HepG2 (cell line): ENCODE measurements at regions not wholly inside any gene's neighbourhood (a gene's known extent, or its start where the extent isn't known, plus 50 kb on each side); places are given as distances from the start of the nearest gene placed in this dataset.

Source experiments
- ATAC-seq: fragments of 200-7000 bp; cut with Tn5 transposase; 3 replicates; pipeline ENCODE4 v1.9.1; 2020; ENCODE audit warnings: mild to moderate bottlenecking, moderate library complexity
- BruUV-seq: library from RNA; stranded (reverse); fragments of 400-500 nt; replicated peaks from 2 replicates; lab custom pipeline; 2021; lab: Mats Ljungman, UMichigan
- CTCF ChIA-PET: fragments of 300-600 bp; formaldehyde crosslinking; extraction: SDS; loops from one replicate; lab custom pipeline; 2021; ENCODE audit warnings: low total read pairs, inconsistent platforms, low intra/inter-chr PET ratio; lab: Yijun Ruan, JAX
- POLR2A ChIA-PET: fragments of 350-600 bp; sonication (Branson Sonifier 250); formaldehyde crosslinking; loops from one replicate; lab custom pipeline; 2020; ENCODE audit warnings: antibody characterized with exemption, inconsistent platforms; lab: Yijun Ruan, JAX
- DNase-seq: peaks from one replicate; pipeline ENCODE4 v3.0.0-alpha.2; 2015; ENCODE audit warnings: low spot score
- FAIRE-seq: peaks from 3 replicates; lab custom pipeline; 2011; peaks lifted over from hg19 to GRCh38; lab: Jason Lieb, UNC
- H2AFZ ChIP-seq: one replicate; pipeline ENCODE4 v1.6.1; 2011; ENCODE audit warnings: low read length, inconsistent platforms
- H3K27ac ChIP-seq: fragments of 300-600 bp; 3 replicates; pipeline ENCODE4 v1.8.0; 2011; ENCODE audit warnings: mixed run types, mild to moderate bottlenecking, mixed read lengths, low read length, inconsistent platforms; ENCODE audit not compliant: insufficient read depth; ENCODE audit errors: extremely low read length
- H3K27me3 ChIP-seq, 2 experiments: fragments of 200-600 bp in 1 of 2; 2 replicates in 1 of 2; 3 replicates in 1 of 2; pipeline versions ENCODE4 v1.6.0 to v1.8.0; 2011; ENCODE audit warnings: low read length in 2 of 2, mild to moderate bottlenecking in 2 of 2, moderate library complexity in 2 of 2, inconsistent platforms in 1 of 2; ENCODE audit not compliant: insufficient read depth in 2 of 2, control insufficient read depth in 1 of 2
- H3K36me3 ChIP-seq, 2 experiments: fragments of 200-600 bp in 1 of 2; replicated peaks in 1 of 2; 2 replicates in 1 of 2; 3 replicates in 1 of 2; pipeline versions ENCODE4 v1.5.1 to v1.8.0; 2011; ENCODE audit warnings: low read length in 2 of 2, inconsistent platforms in 1 of 2; ENCODE audit not compliant: insufficient read depth in 2 of 2, control insufficient read depth in 1 of 2
- H3K4me1 ChIP-seq: 2 replicates; pipeline ENCODE4 v1.5.1; 2012; ENCODE audit warnings: low read length, inconsistent platforms; ENCODE audit not compliant: insufficient read depth
- H3K4me2 ChIP-seq: 2 replicates; pipeline ENCODE4 v1.6.0; 2011; ENCODE audit warnings: low read depth, low read length, inconsistent platforms
- H3K4me3 ChIP-seq, 3 experiments: fragments of 200-600 bp in 1 of 3; sonication (generic), shearing (Covaris generic) in 1 of 3; replicated peaks in 1 of 3; 2 replicates each; pipeline ENCODE4 v1.5.1; 2011 to 2016; ENCODE audit warnings: low read length in 3 of 3, inconsistent platforms in 2 of 3, low read depth in 2 of 3, mild to moderate bottlenecking in 2 of 3, control low read depth in 1 of 3, mixed read lengths in 1 of 3; ENCODE audit not compliant: insufficient read depth in 1 of 3
- H3K79me2 ChIP-seq: one replicate; pipeline ENCODE4 v1.6.1; 2011; ENCODE audit warnings: low read length, inconsistent platforms; ENCODE audit not compliant: insufficient read depth
- H3K9ac ChIP-seq: 2 replicates; pipeline ENCODE4 v1.6.0; 2011; ENCODE audit warnings: mild to moderate bottlenecking, low read depth, low read length, inconsistent platforms; ENCODE audit not compliant: insufficient read depth
- H3K9me3 ChIP-seq: 2 replicates; pipeline ENCODE4 v1.5.1; 2012; ENCODE audit warnings: mild to moderate bottlenecking, low read length
- H4K20me1 ChIP-seq: 2 replicates; pipeline ENCODE4 v1.6.0; 2011; ENCODE audit warnings: inconsistent platforms, mild to moderate bottlenecking, low read length, moderate library complexity; ENCODE audit not compliant: insufficient read depth
- DMTF1 ChIP-seq: sonication (generic); formaldehyde crosslinking; IDR thresholded peaks from 2 replicates; pipeline ENCODE4 v1.4.0; 2020; ENCODE audit warnings: mild to moderate bottlenecking, missing genetic modification reagents
- ERF ChIP-seq: IDR thresholded peaks from 2 replicates; pipeline ENCODE4 v1.6.1; 2018; ENCODE audit warnings: missing biosample characterization, missing genetic modification reagents
- FOXP1 ChIP-seq, 2 experiments: fragments of 450-650 bp in 1 of 2; IDR thresholded peaks; 2 replicates each; pipeline ENCODE4 v1.6.1; 2017 to 2018; ENCODE audit warnings: antibody characterized with exemption in 1 of 2
- KMT2B ChIP-seq: IDR thresholded peaks from 2 replicates; pipeline ENCODE4 v1.6.1; 2016; ENCODE audit warnings: missing genetic modification reagents, missing compliant biosample characterization
- MYNN ChIP-seq: sonication (generic); formaldehyde crosslinking; IDR thresholded peaks from 2 replicates; pipeline ENCODE4 v1.4.0; 2020; ENCODE audit warnings: mild to moderate bottlenecking, low read depth, missing genetic modification reagents
- NBN ChIP-seq: fragments of 450-650 bp; conservative IDR thresholded peaks from 2 replicates; pipeline ENCODE4 v1.6.1; 2017
- NCOA1 ChIP-seq: sonication (generic); formaldehyde crosslinking; IDR thresholded peaks from 2 replicates; pipeline ENCODE4 v1.9.0; 2021; ENCODE audit warnings: missing genetic modification reagents
- SKIL ChIP-seq: sonication (generic); formaldehyde crosslinking; IDR thresholded peaks from 2 replicates; pipeline ENCODE4 v1.8.0; 2022; ENCODE audit warnings: missing genetic modification reagents, mild to moderate bottlenecking, moderate library complexity, borderline replicate concordance
- TEAD3 ChIP-seq: optimal IDR thresholded peaks from 2 replicates; pipeline ENCODE3; 2016; ENCODE audit warnings: borderline replicate concordance
- THAP9 ChIP-seq: sonication (generic); formaldehyde crosslinking; IDR thresholded peaks from 2 replicates; pipeline ENCODE4; 2020; ENCODE audit warnings: missing genetic modification reagents, mild to moderate bottlenecking, borderline replicate concordance
- WGBS: methylation state at CpG from one replicate; pipeline ENCODE4 v1.1.6; 2017; ENCODE audit warnings: low lambda C conversion rate; 5-methylcytosine and 5-hydroxymethylcytosine counted together
- in situ Hi-C: cut with HindIII; loops from 2 replicates; pipeline ENCODE4 v1.10.0; 2017; ENCODE audit warnings: low pct_unique_long_range_greater_than_20kb; ENCODE audit not compliant: extremely low pct_ligation_motif_present
- intact Hi-C: fragments of 100-400 bp; cut with micrococcal nuclease; formaldehyde crosslinking; loops from one replicate; pipeline ENCODE4 v1.10.0; 2022; ENCODE audit not compliant: unreplicated experiment
- TF ChIP-seq, protein P1 (sequence below): sonication (generic); formaldehyde crosslinking; IDR thresholded peaks from 2 replicates; pipeline ENCODE4 v1.4.0; 2020; ENCODE audit warnings: missing genetic modification reagents

GRCh38 chr20:60884277-60884676 is 367.8 kb upstream of the CDH4 start (continued):
- no peak for TF ChIP-seq NCOA1 (CRISPR knock-in tag)

DNA sequence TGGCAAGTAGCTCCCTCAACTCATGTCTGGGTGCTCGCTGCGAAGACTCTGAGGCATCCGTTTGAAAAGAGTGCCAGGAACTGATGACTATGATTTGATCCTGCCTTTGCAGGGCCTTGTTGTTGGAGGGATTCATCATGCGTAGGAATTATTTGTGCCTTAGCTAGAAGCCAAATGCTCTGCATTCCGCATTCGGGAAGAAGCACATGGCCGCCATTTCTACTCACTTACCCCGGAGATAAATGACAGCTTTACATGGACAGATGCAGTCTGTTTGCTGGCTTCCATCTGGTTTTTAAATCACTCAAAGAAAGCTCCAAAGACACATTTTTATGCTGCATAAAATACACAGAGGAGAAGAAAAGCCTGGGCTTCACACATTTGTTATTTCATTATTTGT is 363.3 kb upstream of the CDH4 start:
- H3K9ac ChIP-seq: no peak overlapping the region
- H3K4me3 ChIP-seq: no peak overlapping the region
- no peak overlapping the region for H2AFZ ChIP-seq
- no peaks in the 10 kb centered on the region for H3K27me3 ChIP-seq
- whole genome bisulfite sequencing: 33% methylated on average over 8 of the region's 8 CpGs
- peaks cover 78% of the 10 kb centered on the region for H3K9me3 ChIP-seq
- CTCF ChIA-PET: no interaction called here
- no TSS peak for BruUV-seq
- POLR2A ChIA-PET: no interaction called here
- no peaks in the 10 kb centered on the region for H4K20me1 ChIP-seq
- H3K27ac ChIP-seq: no peak overlapping the region
- no peaks in the 10 kb centered on the region for H3K4me1 ChIP-seq
- intact Hi-C loops (no loop called here), in situ Hi-C loops (no loop called here)
- no peaks in the 10 kb centered on the region for H3K79me2 ChIP-seq
- no peak for FAIRE-seq
- DNase-seq: no peak
- ATAC-seq: no peak
- H3K36me3 ChIP-seq: no peaks in the 10 kb centered on the region
- H3K4me2 ChIP-seq: no peak overlapping the region
- TF ChIP-seq THAP9 (no peak), TEAD3 (CRISPR knock-in tag) (no peak), MYNN (CRISPR knock-in tag) (no peak), FOXP1 (IDR thresholded peaks at IDR 0.05) (no peak), FOXP1 (CRISPR knock-in tag; IDR thresholded peaks at IDR 0.05) (no peak), ERF (CRISPR knock-in tag) (no peak), DMTF1 (CRISPR knock-in tag) (no peak), NBN (no peak), KMT2B (CRISPR knock-in tag) (no peak), SKIL (CRISPR knock-in tag) (no peak)
- TF ChIP-seq, protein P1, sequence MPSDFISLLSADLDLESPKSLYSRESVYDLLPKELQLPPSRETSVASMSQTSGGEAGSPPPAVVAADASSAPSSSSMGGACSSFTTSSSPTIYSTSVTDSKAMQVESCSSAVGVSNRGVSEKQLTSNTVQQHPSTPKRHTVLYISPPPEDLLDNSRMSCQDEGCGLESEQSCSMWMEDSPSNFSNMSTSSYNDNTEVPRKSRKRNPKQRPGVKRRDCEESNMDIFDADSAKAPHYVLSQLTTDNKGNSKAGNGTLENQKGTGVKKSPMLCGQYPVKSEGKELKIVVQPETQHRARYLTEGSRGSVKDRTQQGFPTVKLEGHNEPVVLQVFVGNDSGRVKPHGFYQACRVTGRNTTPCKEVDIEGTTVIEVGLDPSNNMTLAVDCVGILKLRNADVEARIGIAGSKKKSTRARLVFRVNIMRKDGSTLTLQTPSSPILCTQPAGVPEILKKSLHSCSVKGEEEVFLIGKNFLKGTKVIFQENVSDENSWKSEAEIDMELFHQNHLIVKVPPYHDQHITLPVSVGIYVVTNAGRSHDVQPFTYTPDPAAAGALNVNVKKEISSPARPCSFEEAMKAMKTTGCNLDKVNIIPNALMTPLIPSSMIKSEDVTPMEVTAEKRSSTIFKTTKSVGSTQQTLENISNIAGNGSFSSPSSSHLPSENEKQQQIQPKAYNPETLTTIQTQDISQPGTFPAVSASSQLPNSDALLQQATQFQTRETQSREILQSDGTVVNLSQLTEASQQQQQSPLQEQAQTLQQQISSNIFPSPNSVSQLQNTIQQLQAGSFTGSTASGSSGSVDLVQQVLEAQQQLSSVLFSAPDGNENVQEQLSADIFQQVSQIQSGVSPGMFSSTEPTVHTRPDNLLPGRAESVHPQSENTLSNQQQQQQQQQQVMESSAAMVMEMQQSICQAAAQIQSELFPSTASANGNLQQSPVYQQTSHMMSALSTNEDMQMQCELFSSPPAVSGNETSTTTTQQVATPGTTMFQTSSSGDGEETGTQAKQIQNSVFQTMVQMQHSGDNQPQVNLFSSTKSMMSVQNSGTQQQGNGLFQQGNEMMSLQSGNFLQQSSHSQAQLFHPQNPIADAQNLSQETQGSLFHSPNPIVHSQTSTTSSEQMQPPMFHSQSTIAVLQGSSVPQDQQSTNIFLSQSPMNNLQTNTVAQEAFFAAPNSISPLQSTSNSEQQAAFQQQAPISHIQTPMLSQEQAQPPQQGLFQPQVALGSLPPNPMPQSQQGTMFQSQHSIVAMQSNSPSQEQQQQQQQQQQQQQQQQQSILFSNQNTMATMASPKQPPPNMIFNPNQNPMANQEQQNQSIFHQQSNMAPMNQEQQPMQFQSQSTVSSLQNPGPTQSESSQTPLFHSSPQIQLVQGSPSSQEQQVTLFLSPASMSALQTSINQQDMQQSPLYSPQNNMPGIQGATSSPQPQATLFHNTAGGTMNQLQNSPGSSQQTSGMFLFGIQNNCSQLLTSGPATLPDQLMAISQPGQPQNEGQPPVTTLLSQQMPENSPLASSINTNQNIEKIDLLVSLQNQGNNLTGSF (CRISPR knock-in tag): no peak
